Activated T-helper 1 cell treated with anti-CD3 and anti-CD28 coated beads, Interleukin-12 subunit alpha, Interleukin-12 subunit beta, Interleukin-2, Interleukin-4 antibody, amounts not matched to agents 30 ng/mL and 10 ng/mL and 1 ng/mL, durations not matched to agents 14 hours and 24 hours and 36 hours (primary cell): ENCODE measurements at regions not wholly inside any gene's neighbourhood (a gene's known extent, or its start where the extent isn't known, plus 50 kb on each side); places are given as distances from the start of the nearest gene placed in this dataset.
"Not testable (repeated sequence)": the region's sequence is repeated elsewhere in the genome, so short reads cannot be mapped to it uniquely, and the experiment has no call there.

Source experiments
- DNase-seq: peaks from one replicate; pipeline ENCODE4 v3.0.0; 2021; ENCODE audit warnings: low spot score
- H3K27ac Mint-ChIP-seq: one replicate; pipeline ENCODE4 v1.8.0; 2021; ENCODE audit warnings: mild to moderate bottlenecking, mixed read lengths
- H3K27me3 Mint-ChIP-seq: one replicate; pipeline ENCODE4 v1.8.0; 2022; ENCODE audit warnings: mild to moderate bottlenecking, moderate library complexity, mixed read lengths; ENCODE audit not compliant: insufficient read depth
- H3K36me3 Mint-ChIP-seq: one replicate; pipeline ENCODE4 v1.8.0; 2021; ENCODE audit warnings: low read depth, mixed read lengths
- H3K4me1 Mint-ChIP-seq: one replicate; pipeline ENCODE4 v1.8.0; 2021; ENCODE audit warnings: low read depth, mixed read lengths
- H3K4me3 Mint-ChIP-seq: one replicate; pipeline ENCODE4 v1.8.0; 2021; ENCODE audit warnings: mild to moderate bottlenecking, moderate library complexity, mixed read lengths
- H3K9me3 Mint-ChIP-seq: one replicate; pipeline ENCODE4 v1.8.0; 2021; ENCODE audit warnings: mixed read lengths
- intact Hi-C: fragments of 100-400 bp; cut with micrococcal nuclease; formaldehyde crosslinking; loops from one replicate; pipeline ENCODE4 v1.15.1; 2024

DNA sequence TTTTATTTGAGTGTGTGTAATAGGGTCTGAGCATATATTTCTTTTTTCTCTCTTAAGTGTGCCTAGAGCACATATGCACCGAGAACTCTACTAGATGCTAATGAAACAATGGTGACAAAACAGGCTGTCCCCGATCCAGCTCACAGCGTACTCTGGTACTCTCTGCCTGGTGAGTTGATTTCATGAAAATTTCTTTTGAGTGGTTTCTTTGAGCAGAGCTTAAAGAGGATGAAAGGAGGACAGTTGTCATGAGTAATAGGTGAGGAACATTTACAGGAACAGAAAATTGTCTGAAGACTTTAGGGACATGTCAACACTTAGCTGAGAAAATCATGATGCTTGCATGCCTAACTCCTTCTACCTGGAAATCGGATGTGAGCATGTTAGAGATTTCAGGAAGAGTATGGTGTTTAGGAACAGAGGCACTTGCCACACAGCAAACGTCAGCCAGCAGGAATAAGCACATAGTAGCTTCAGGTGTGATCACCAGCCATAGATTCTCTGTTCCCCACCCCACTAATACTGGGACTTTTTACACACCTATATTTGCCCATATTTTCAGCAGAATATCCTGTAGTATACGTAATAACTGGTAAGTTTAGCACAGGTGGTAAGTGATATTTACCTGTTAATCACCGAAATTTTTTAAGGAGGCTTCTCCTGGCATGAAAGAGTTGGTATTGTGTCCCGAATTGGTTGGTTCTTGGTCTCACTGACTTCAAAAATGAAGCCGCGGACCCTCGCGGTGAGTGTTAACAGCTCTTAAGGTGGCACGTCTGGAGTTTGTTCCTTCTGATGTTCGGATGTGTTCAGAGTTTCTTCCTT, 111.1 kb downstream of the ZNF330 start:
- Mint-ChIP-seq H3K36me3 (no peaks in the 10 kb centered on the region), H3K4me3 (no peak overlapping the region), H3K4me1 (no peaks in the 10 kb centered on the region), H3K9me3 (no peaks in the 10 kb centered on the region), H3K27me3 (peaks cover 31% of the 10 kb centered on the region), H3K27ac (no peak overlapping the region)
- intact Hi-C loops, result no loop called here
- no peak for DNase-seq

DNA sequence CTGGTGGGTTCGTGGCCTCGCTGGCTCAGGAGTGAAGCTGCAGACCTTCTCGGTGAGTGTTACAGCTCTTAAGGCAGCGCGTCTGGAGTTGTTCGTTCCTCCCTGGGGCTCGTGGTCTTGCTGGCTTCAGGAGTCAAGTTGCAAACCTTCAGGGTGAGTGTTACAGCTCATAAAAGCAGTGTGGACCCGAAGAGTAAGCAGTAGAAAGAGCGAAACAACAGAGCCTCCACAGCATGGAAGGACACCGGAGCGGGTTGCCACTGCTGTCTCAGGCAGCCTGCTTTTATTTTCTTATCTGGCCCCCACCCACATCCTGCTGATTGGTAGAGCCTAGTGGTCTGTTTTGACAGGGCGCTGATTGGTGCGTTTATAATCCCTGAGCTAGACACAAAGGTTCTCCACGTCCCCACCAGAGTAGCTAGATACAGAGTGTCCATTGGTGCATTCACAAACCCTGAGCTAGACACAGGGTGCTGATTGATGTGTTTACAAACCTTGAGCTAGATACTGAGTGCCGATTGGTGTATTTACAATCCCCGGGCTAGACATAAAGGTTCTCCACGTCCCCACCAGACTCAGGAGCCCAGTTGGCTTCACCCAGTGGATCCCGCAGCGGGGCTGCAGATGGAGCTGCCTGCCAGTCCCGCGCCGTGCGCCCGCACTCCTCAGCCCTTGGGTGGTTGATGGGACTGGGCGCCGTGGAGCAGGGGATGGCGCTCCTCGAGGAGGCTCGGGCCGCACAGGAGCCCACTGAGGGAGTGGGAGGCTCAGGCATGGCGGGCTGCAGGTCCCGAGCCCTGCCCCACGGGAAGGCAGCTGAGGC, 111.9 kb downstream of the ZNF330 start:
- H3K27ac Mint-ChIP-seq, H3K9me3 Mint-ChIP-seq, intact Hi-C loops, H3K36me3 Mint-ChIP-seq, H3K4me1 Mint-ChIP-seq, H3K4me3 Mint-ChIP-seq, DNase-seq: not testable (repeated sequence)
- H3K27me3 Mint-ChIP-seq, result peaks cover 31% of the 10 kb centered on the region

DNA sequence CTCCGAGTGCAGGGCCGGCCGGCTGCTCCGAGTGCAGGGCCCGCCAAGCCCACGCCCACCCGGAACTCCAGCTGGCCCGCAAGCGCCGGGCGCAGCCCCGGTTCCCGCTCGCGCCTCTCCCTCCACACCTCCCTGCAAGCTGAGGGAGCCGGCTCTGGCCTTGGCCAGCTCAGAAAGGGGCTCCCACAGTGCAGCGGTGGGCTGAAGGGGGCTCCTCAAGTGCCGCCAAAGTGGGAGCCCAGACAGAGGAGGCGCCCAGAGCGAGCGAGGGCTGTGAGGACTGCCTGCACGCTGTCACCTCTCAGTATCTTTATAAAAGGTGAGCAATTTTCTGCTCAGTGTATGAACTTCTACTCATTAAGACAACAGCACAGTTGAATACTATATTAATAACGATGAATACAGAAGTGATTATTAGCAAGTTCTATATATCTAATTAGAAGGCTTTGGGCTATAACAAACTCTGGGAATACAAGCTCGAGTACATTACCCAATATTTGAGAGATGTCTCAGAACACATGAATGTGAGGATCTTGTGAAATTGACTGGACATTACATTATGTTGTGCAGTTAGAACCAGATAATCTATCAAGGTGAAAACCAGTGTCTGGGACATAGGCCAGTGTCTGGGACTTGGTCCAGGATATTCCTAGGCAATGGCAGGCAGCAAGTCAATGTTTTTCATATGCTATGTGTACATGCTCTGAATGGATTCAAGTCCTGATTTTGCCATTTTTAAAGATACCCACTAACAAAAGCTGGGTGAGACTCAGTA, 112.9 kb downstream of the ZNF330 start:
- not testable (repeated sequence) for H3K4me1 Mint-ChIP-seq

DNA sequence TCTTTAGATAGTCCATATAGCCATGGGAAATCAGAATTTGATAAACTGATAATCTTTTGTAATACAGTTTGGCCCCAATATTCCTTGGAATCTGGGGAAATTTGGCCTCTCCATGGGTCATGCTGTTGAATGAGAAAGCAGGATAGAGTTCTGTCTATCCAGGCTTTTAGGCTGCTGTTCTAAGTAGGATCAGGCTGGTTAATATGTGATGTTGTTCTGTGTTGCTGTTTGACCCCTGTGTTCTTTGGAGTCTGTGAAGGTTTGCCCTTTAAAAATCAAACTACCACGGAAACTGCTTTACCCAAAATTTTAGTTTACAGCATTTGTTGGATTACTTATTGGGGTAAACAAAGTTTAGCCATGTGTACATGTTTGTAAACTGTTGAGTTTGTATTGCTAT, 114.5 kb downstream of the ZNF330 start:
- Mint-ChIP-seq H3K4me3 (no peak overlapping the region), H3K27me3 (peaks cover 29% of the 10 kb centered on the region)

More for the DNA sequence above, 112.9 kb downstream of the ZNF330 start:
- H3K9me3 Mint-ChIP-seq, intact Hi-C loops, DNase-seq, H3K27ac Mint-ChIP-seq, H3K4me3 Mint-ChIP-seq, H3K36me3 Mint-ChIP-seq: not testable (repeated sequence)
- H3K27me3 Mint-ChIP-seq, result peaks cover 31% of the 10 kb centered on the region

DNA sequence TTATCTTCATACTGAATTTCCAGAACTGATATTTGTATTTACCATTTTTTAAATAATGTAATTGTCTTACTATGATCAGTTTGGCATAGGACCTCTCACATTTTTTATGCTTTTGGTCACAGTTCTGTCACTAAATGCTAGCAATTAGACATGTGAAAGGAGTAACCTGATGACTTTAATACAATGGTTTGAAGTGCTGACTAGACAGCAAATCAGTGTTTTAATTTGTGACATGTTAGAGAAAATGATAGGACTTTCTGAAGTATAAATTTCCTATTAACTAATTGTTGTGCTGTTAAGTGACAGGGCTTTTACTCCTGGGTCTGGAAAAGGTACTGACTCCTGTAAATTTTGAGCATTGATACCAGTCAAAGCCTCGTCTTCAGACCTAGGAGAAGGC, 117.5 kb downstream of the ZNF330 start:
- H3K9me3 Mint-ChIP-seq, result no peaks in the 10 kb centered on the region
- intact Hi-C loops, result no loop called here
- no peaks in the 10 kb centered on the region for H3K4me1 Mint-ChIP-seq
- no peaks in the 10 kb centered on the region for H3K36me3 Mint-ChIP-seq
- no peak overlapping the region for H3K27ac Mint-ChIP-seq
- H3K4me3 Mint-ChIP-seq, result no peak overlapping the region
- no peak for DNase-seq
- peaks cover 15% of the 10 kb centered on the region for H3K27me3 Mint-ChIP-seq

More for the DNA sequence above, 114.5 kb downstream of the ZNF330 start:
- H3K36me3 Mint-ChIP-seq, result no peaks in the 10 kb centered on the region
- DNase-seq, result no peak
- intact Hi-C loops, result no loop called here
- no peaks in the 10 kb centered on the region for H3K4me1 Mint-ChIP-seq
- no peaks in the 10 kb centered on the region for H3K9me3 Mint-ChIP-seq
- H3K27ac Mint-ChIP-seq, result no peak overlapping the region

DNA sequence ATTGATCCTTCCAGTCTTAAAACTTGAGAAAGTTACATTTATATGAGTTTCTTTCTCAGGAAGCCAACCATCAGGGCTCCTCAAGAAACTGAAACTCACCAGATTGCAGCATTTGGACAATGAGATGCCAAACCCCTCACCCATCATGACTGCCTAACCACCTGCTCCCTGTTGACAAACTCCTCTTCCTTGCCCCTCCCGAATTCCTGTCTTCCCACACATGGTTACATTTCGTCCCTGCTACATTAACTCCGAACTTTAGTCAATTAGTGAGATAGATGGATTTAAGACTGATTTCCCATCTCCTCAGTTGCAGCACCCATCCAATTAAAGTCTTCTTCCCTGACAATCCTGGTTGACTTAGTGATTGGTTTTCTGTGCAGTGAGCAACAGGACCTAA, 118.7 kb downstream of the ZNF330 start:
- Mint-ChIP-seq H3K4me1 (no peaks in the 10 kb centered on the region), H3K27ac (no peak overlapping the region), H3K27me3 (peaks cover 12% of the 10 kb centered on the region), H3K4me3 (no peak overlapping the region), H3K36me3 (no peaks in the 10 kb centered on the region), H3K9me3 (no peaks in the 10 kb centered on the region)
- DNase-seq, result no peak
- intact Hi-C loops, result no loop called here

DNA sequence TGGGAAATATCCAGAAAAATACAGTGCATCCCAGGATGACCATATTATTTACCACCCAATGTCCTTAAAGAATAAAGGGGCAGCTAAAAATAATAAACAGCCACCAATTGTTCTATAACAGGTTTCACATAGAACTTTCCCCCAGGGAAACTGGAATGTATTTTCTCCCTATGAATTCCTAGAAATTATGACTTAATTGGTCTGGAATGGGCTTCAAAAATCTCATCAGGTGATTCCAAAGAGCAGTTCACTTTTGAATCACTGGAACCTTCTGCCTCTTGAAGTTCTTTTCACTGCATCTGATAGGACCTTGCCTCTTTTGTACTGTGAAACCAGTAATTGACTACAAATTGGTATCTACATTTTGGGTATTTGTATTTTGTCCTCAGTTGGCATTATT, 119.3 kb downstream of the ZNF330 start:
- H3K4me1 Mint-ChIP-seq, result no peaks in the 10 kb centered on the region
- H3K36me3 Mint-ChIP-seq, result no peaks in the 10 kb centered on the region
- H3K27me3 Mint-ChIP-seq, result peaks cover 11% of the 10 kb centered on the region
- DNase-seq, result no peak
- no peak overlapping the region for H3K4me3 Mint-ChIP-seq
- intact Hi-C loops, result no loop called here
- H3K9me3 Mint-ChIP-seq, result no peaks in the 10 kb centered on the region
- H3K27ac Mint-ChIP-seq, result no peak overlapping the region

DNA sequence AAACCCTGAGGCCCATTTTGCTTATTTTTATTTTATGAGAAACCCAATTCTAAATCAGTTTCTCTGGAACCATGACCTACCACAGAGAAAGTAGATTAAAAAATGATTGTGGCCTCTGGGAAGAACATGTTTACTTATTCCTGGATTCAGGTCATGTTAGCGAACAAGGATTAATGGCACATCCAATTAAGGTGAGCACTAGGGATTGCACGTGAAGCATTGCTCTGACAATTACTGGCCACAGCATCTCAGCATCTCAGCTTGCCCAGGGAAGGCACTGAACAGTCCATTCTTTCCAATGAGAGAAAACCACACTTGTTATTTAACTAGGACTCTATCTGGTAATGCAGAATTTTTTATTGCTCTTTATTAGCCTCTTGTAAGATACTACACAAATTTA, 119.8 kb downstream of the ZNF330 start:
- Mint-ChIP-seq H3K27me3 (peaks cover 7% of the 10 kb centered on the region), H3K27ac (no peak overlapping the region), H3K36me3 (no peaks in the 10 kb centered on the region), H3K9me3 (no peaks in the 10 kb centered on the region), H3K4me3 (no peak overlapping the region), H3K4me1 (no peaks in the 10 kb centered on the region)
- no peak for DNase-seq
- intact Hi-C loops, result no loop called here

DNA sequence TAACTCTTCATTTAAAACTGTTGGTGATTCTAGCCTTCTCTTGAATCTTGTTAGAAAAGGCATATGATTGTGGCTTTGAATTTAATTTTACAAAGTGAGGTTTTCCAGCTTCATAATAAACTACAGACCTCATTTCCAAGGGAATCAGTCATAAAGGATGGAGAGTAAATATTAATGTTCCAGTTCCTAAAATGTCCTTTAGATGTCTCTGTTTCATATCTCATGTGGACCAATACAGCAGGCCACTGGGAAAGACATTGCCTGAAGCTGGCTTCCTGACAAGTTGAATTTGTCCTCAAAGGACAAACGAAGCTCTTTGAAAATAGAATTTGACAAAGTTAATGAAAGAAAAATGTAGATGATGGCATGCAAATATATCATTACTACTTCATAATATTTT, 125.4 kb downstream of the ZNF330 start:
- DNase-seq, result no peak
- intact Hi-C loops, result no loop called here
- no peaks in the 10 kb centered on the region for H3K4me1 Mint-ChIP-seq
- H3K27me3 Mint-ChIP-seq, result no peaks in the 10 kb centered on the region
- H3K4me3 Mint-ChIP-seq, result no peak overlapping the region
- no peaks in the 10 kb centered on the region for H3K9me3 Mint-ChIP-seq
- H3K36me3 Mint-ChIP-seq, result no peaks in the 10 kb centered on the region
- no peak overlapping the region for H3K27ac Mint-ChIP-seq

DNA sequence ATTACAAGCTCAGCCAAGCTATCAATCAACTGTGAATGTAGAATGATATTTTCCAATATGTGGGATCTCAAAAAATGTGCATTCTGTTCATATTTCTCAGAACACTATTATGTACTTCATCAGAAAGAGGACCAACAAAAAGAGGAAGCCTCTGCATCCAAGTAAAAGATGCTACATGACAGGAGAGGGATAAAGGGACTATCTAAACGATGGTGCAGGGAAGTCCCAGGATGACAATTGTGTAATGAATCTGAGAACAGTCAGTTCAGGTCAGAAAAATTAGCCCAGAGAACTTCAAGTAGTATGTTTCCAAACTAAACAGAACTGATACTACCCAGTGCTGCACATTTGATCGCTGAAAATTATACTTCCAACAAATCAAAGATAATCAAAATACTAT, 127.0 kb downstream of the ZNF330 start:
- intact Hi-C loops, result no loop called here

DNA sequence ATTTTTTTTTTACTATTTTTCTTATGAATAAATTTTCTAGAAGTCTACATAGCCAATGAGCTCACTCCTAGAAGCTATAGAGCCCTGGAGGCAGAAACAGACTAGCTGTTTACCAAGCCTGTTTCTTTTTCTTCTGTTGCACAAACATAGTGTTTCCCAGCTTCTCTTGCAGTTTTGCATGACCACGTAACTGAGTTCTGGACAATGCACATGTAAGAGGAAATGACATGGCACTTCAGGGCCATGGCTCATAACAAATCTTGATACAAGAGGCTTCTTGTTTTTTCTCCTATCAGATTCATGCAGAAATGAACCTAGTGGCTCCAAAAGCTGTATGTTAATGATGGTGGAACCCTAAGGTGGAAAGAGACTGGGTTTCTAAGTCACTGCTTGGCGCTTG, 127.4 kb downstream of the ZNF330 start:
- no peak overlapping the region for H3K4me3 Mint-ChIP-seq
- intact Hi-C loops, result no loop called here
- H3K9me3 Mint-ChIP-seq, result no peaks in the 10 kb centered on the region
- H3K4me1 Mint-ChIP-seq, result no peaks in the 10 kb centered on the region
- H3K36me3 Mint-ChIP-seq, result no peaks in the 10 kb centered on the region
- no peak for DNase-seq
- no peak overlapping the region for H3K27ac Mint-ChIP-seq
- H3K27me3 Mint-ChIP-seq, result no peaks in the 10 kb centered on the region

More for the DNA sequence above, 127.0 kb downstream of the ZNF330 start:
- H3K4me3 Mint-ChIP-seq, result no peak overlapping the region
- no peak overlapping the region for H3K27ac Mint-ChIP-seq
- no peaks in the 10 kb centered on the region for H3K9me3 Mint-ChIP-seq
- DNase-seq, result no peak
- H3K36me3 Mint-ChIP-seq, result no peaks in the 10 kb centered on the region
- no peaks in the 10 kb centered on the region for H3K4me1 Mint-ChIP-seq
- no peaks in the 10 kb centered on the region for H3K27me3 Mint-ChIP-seq

DNA sequence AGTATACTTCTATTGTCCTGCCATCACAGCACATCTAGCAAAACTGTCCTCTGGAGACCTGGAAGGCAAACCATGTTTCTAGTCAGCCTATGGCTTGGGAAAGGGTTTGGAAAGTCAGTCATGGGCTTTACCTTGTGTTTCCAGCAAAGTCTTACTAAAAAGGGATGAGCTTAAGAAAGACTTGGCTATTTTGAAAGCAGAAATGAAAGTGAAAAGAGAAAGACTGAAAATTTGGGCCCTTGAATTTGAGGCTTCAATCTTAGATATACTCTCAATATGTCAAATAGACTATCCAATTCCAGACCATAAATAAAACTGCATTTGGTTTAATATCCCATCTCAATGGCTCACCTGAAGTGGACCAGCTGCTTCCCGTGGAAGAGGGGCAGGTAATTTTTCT, 127.9 kb downstream of the ZNF330 start:
- no peak overlapping the region for H3K4me3 Mint-ChIP-seq
- DNase-seq, result no peak
- H3K4me1 Mint-ChIP-seq, result no peaks in the 10 kb centered on the region
- H3K36me3 Mint-ChIP-seq, result no peaks in the 10 kb centered on the region
- intact Hi-C loops, result no loop called here
- H3K9me3 Mint-ChIP-seq, result no peaks in the 10 kb centered on the region
- H3K27me3 Mint-ChIP-seq, result no peaks in the 10 kb centered on the region
- no peak overlapping the region for H3K27ac Mint-ChIP-seq

DNA sequence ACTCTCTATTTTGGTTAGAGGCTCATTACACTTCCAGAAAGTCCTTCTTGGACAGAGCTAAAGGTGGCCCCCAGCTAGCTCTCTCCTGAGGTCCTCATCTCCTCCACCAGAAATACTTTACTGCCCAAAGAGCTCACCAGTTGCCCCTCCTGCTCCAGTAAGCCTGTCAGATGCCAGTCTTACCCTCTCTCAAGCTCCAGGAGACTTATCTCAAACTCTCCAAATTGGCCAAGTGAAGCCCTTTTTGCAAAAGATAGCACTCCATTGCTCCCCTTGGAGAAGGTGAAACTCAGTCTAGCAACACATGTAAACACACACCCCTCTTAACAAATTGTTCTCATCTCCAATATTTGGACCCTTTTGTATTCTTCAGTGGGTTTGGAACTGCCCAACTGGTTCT, 128.5 kb downstream of the ZNF330 start:
- no peak overlapping the region for H3K27ac Mint-ChIP-seq
- H3K9me3 Mint-ChIP-seq, result no peaks in the 10 kb centered on the region
- no peaks in the 10 kb centered on the region for H3K4me1 Mint-ChIP-seq
- DNase-seq, result no peak
- H3K36me3 Mint-ChIP-seq, result no peaks in the 10 kb centered on the region
- intact Hi-C loops, result no loop called here
- H3K4me3 Mint-ChIP-seq, result no peak overlapping the region
- no peaks in the 10 kb centered on the region for H3K27me3 Mint-ChIP-seq
